Adipocyte (in vitro differentiated cells): ENCODE measurements at regions not wholly inside any gene's neighbourhood (a gene's known extent, or its start where the extent isn't known, plus 50 kb on each side); places are given as distances from the start of the nearest gene placed in this dataset.
A peak's percentile ranks its signal among the peaks of the same experiment; 100 is the strongest.

Source experiments
- DNase-seq: peaks from one replicate; pipeline ENCODE4 v3.0.0-alpha.2; 2015; ENCODE audit warnings: low read depth
- H3K27me3 ChIP-seq: replicated peaks from 2 replicates; pipeline ENCODE4 v1.7.0; 2013; ENCODE audit warnings: mild to moderate bottlenecking, low read length, moderate library complexity; ENCODE audit not compliant: control insufficient read depth, insufficient read depth
- H3K36me3 ChIP-seq: 2 replicates; pipeline ENCODE4 v1.7.0; 2013; ENCODE audit warnings: low read length, mild to moderate bottlenecking, moderate library complexity; ENCODE audit not compliant: control insufficient read depth, insufficient read depth, severe bottlenecking
- H3K4me1 ChIP-seq: 2 replicates; pipeline ENCODE4 v1.7.0; 2013; ENCODE audit warnings: mild to moderate bottlenecking, low read length, moderate library complexity; ENCODE audit not compliant: control insufficient read depth, insufficient read depth
- H3K4me3 ChIP-seq: 2 replicates; pipeline ENCODE4 v1.7.0; 2013; ENCODE audit warnings: mild to moderate bottlenecking, low read length, moderate library complexity
- H3K9ac ChIP-seq: 2 replicates; pipeline ENCODE4 v1.7.0; 2013; ENCODE audit warnings: mild to moderate bottlenecking, low read length, moderate library complexity
- H3K9me3 ChIP-seq: 2 replicates; pipeline ENCODE4 v1.7.0; 2013; ENCODE audit warnings: mild to moderate bottlenecking, low read length, moderate library complexity; ENCODE audit not compliant: control insufficient read depth

DNA sequence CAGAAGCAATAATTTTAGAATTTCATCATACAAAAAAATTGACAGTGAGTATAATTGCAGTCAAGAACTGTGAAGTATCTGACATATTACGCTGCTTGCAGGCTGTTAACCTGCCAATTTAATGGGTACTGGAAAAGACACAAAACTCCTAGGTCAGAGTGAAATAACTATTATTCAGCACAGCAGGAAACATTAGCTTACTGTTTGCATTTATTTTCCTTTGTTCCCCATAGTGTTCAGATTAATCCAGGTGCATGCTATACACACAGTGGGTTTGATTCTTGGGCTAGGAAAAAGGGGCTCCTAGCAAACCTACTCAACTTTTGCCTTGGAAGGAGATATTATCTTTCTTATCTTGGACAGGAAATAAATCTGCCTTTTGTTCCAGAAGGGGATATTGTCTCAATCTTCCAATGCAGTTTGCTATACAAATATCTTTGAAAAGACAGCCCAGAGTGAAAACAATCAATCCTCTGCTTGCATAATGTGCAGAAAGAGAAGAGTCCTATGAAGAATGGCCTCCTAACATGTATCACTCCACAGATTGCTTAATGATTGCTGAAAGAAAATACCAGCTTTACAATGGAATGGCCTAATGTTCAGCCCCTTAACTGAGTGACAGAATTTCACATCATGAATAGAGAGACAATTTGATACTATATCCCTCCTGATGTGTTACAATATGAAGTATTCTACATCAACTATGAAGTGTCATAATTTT, 443.4 kb downstream of the TBC1D4 start:
- Histone ChIP-seq H3K4me1 (no peaks in the 10 kb centered on the region), H3K9me3 (peaks cover 25% of the 10 kb centered on the region), H3K27me3 (no peaks in the 10 kb centered on the region), H3K9ac (no peak overlapping the region), H3K4me3 (no peak overlapping the region), H3K36me3 (no peaks in the 10 kb centered on the region)
- no peak for DNase-seq

DNA sequence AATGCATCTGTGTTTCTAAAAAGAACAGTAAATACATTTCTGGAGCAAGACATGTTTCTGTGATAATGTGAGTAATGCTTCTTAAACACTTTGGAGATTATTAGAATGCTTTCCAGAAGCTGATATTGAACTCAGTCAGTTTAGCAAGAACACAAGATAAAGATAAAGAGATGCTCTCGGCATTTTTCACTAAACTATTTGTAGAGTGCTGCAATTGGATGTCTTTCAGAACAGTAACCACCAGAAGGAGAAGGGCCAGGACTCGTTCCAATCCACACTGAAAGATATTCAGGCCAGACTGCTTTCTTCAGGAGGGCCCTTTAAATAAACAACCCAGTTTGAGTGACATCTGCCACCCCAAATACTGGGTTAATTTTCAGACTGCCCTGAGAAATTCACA, 456.0 kb downstream of the TBC1D4 start:
- H3K9ac ChIP-seq: no peak overlapping the region
- no peaks in the 10 kb centered on the region for H3K9me3 ChIP-seq
- no peaks in the 10 kb centered on the region for H3K27me3 ChIP-seq
- no peak overlapping the region for H3K4me3 ChIP-seq
- no peaks in the 10 kb centered on the region for H3K4me1 ChIP-seq
- no peaks in the 10 kb centered on the region for H3K36me3 ChIP-seq
- DNase-seq: no peak

DNA sequence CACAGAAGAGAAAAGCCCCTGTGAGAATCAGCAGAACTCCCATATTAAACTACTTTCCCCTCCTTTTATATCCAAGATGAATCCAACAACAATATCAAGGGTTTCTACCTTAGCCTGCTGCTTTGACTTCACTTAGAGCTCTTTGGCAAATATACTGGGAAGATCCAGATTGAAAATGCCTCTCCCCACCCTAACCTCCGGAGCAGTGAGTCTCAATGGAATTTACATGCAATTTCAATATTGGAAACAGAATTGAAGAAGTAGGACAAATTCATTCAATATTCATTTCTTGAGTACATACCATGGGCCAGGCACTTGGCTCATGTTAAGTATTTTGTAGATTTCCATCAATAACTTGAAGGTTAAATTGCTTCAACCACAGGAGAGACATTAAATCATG, 457.4 kb downstream of the TBC1D4 start:
- H3K4me3 ChIP-seq: no peak overlapping the region
- H3K9ac ChIP-seq: no peak overlapping the region
- no peak for DNase-seq
- no peaks in the 10 kb centered on the region for H3K36me3 ChIP-seq
- no peaks in the 10 kb centered on the region for H3K27me3 ChIP-seq
- H3K9me3 ChIP-seq: no peaks in the 10 kb centered on the region
- H3K4me1 ChIP-seq: no peaks in the 10 kb centered on the region

DNA sequence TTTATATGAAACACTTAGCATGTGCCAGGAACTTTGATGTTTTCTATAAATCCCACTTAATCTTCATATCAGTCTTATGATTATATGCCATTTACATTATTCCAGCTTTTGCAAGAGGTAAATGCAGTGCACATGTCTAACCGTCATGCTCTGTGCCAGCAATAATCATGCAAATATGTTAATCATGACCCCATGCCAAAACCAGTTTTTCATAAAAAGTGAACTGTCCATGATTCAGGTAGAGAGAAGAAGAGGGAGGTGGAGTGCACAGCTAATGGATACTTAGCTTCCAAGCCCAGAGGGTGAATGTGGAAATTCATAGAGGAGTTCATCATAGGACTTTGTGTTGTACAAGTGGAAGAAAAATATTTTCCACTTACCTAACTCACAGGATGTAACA, 458.4 kb downstream of the TBC1D4 start:
- no peaks in the 10 kb centered on the region for H3K36me3 ChIP-seq
- no peaks in the 10 kb centered on the region for H3K9me3 ChIP-seq
- no peaks in the 10 kb centered on the region for H3K4me1 ChIP-seq
- no peak for DNase-seq
- H3K4me3 ChIP-seq: no peak overlapping the region
- no peaks in the 10 kb centered on the region for H3K27me3 ChIP-seq
- no peak overlapping the region for H3K9ac ChIP-seq

DNA sequence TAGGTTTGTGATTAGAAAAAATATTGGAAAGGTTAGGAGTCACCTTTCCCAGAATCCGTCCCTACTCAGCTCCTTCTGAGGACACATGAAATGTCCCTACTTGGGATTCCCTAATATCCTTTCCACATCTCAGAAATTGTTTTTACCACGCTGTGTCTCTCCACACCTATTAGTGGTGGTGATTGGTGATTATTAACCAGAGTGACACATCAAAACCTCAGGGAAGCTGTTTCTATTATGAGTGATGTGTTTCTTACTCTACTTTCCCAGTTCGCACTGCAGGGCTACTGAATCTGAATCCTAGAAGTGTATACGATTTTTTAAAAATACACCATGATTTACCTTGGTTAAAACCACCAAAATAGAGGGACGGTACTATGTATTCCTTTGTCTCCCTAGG, 460.8 kb downstream of the TBC1D4 start:
- H3K4me1 ChIP-seq: no peaks in the 10 kb centered on the region
- no peaks in the 10 kb centered on the region for H3K9me3 ChIP-seq
- no peak overlapping the region for H3K9ac ChIP-seq
- no peaks in the 10 kb centered on the region for H3K36me3 ChIP-seq
- H3K4me3 ChIP-seq: no peak overlapping the region
- H3K27me3 ChIP-seq: no peaks in the 10 kb centered on the region
- no peak for DNase-seq

DNA sequence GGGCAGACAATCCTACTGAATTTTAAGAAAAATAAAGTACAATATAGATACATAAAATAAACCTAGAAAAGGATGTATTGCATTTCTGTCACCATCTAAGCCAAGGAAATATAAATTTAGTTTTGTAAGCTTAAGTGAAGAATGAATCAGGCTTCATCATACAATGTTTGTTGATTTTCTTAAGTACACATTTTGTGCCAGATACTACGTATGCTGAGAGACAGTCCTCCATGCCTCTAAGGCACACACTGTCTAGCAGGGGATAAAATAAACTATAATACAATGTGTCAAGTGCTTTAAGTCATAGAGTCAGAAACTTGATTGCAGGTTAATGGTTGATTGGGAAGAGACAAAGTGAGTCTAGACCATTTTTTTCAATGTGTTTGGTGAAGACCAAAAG, 465.7 kb downstream of the TBC1D4 start:
- Histone ChIP-seq H3K9me3 (no peaks in the 10 kb centered on the region), H3K36me3 (no peaks in the 10 kb centered on the region), H3K4me3 (no peak overlapping the region), H3K4me1 (no peaks in the 10 kb centered on the region), H3K9ac (no peak overlapping the region), H3K27me3 (no peaks in the 10 kb centered on the region)
- peak; percentile 28 for DNase-seq

DNA sequence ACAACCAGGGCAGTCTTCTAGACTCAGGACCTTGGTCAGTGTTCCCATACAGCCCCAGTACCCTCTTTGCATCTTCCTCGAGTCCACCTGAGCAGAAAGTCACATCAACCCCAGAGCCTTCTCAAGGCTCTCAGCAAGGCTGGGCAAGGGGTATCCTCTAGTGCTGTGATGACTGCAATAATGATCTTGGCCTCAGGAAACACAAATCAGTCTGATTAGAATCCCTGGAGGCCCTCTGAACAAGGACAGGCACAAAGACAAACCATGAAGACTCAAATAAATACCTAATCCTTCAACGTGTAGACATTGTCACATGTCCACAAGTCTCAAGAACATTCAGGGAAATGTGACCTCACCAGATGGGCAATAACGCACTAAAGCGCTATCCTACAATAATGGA, 468.2 kb downstream of the TBC1D4 start:
- no peak overlapping the region for H3K4me3 ChIP-seq
- no peaks in the 10 kb centered on the region for H3K9me3 ChIP-seq
- no peaks in the 10 kb centered on the region for H3K27me3 ChIP-seq
- H3K4me1 ChIP-seq: no peaks in the 10 kb centered on the region
- H3K36me3 ChIP-seq: no peaks in the 10 kb centered on the region
- DNase-seq: no peak
- H3K9ac ChIP-seq: no peak overlapping the region

DNA sequence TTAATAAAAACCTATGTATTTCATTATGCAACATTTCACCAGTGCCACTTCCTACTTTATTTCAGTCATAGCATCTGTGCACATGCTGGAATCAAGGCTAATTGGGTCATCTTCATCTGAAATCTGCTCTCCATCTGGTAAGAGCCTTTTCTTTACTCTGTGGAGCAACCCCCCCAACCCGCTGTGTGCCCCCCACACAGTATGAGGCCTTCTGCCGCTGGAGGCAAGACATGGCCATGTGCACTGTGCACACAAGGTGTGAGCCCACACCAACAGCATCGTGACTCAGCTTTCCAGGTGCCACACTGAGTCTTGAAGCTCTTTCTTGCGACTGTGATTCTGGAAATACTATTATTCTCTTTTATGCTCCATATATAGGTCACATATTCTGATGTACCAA, 471.0 kb downstream of the TBC1D4 start:
- Histone ChIP-seq H3K36me3 (no peaks in the 10 kb centered on the region), H3K27me3 (no peaks in the 10 kb centered on the region), H3K9me3 (no peaks in the 10 kb centered on the region), H3K9ac (no peak overlapping the region), H3K4me3 (no peak overlapping the region), H3K4me1 (no peaks in the 10 kb centered on the region)
- no peak for DNase-seq

DNA sequence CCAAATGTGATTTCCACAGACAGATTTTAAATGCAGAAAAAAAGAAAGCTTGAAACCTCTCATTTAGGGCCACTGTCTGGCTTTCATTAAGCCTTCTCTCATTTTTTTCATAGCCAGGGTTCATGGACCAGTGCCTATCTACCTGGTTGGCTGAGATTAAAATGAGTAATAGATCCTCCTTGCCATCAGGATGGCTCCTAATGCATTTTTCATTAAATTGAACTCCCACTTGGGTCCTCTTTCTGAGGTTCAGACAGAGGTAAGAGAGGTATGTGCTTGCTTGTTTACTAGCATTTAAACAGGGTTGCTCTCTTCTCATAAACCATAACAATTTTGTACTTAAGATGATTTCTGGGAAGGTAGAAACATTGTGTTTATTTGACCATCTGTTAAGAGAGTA, 473.0 kb downstream of the TBC1D4 start:
- H3K4me1 ChIP-seq: no peaks in the 10 kb centered on the region
- no peak for DNase-seq

DNA sequence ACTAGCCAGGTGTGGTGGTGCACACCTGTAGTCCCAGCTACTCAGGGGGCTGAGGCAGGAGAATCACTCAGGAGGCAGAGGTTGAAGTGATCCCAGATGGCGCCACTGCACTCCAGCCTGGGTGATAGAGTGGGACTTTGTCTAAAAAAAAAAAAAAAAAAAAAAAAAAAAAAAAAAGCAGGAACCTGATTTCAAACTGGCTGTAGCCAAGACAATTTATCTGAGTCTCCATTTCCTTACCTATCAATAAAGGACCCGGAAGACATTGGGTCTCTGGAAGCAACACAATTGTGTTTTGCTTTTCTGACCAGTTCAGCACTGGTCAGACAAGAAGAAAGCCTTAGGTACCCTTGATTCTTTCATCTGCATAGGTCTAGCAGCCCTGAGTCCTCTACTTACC, 491.0 kb downstream of the TBC1D4 start:
- Histone ChIP-seq H3K4me3 (no peak overlapping the region), H3K9ac (no peak overlapping the region), H3K9me3 (no peaks in the 10 kb centered on the region), H3K27me3 (no peaks in the 10 kb centered on the region), H3K36me3 (no peaks in the 10 kb centered on the region), H3K4me1 (no peaks in the 10 kb centered on the region)
- DNase-seq: no peak

More for the DNA sequence above, 473.0 kb downstream of the TBC1D4 start:
- no peaks in the 10 kb centered on the region for H3K27me3 ChIP-seq
- H3K9me3 ChIP-seq: no peaks in the 10 kb centered on the region
- no peaks in the 10 kb centered on the region for H3K36me3 ChIP-seq
- H3K9ac ChIP-seq: no peak overlapping the region
- H3K4me3 ChIP-seq: no peak overlapping the region

DNA sequence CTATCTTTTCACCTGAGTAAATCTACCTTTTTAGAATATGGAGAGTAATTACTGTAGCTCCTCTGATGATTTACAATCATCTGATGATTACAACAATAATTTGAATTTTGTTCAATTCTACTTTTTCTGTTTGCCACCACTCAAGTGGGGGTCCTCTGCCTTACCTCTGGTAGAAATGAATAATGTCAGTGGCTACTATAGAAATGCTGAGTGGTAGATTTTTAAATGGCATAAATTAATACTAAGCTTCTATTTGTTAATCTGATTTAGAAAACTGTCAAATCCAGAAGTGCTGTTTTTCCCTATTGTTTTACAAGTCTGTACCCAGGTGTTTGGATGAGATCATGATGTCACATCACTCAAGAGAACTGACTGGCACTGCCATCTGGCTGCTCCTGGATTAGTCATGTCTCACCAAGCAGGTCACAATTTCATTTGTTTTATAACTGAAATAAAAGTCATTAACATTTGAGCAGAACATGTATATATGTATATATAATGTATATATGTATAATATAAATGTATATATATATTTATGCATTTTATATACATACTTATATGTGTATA, 494.8 kb downstream of the TBC1D4 start:
- DNase-seq: no peak
- H3K9me3 ChIP-seq: no peaks in the 10 kb centered on the region
- no peak overlapping the region for H3K4me3 ChIP-seq
- no peak overlapping the region for H3K9ac ChIP-seq
- H3K36me3 ChIP-seq: no peaks in the 10 kb centered on the region
- no peaks in the 10 kb centered on the region for H3K4me1 ChIP-seq
- H3K27me3 ChIP-seq: no peaks in the 10 kb centered on the region

DNA sequence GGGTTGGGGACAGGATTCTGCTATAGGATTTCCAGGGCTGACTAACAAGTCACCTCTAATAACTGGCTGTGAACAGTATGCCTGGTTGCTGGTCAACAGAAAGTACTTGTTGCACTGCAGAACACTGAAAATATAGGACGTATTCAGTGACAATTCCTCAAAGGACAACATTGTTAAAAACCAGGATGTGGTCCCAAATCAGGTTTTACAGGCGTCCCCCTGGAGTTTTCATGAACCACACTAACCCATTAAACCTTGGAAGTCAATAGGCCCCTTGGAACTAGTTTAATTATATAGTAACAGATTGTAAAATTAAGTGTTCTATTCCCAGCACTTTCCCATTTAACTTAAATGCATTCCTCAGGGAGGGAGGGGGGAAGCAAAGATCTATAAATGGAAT, 495.4 kb downstream of the TBC1D4 start:
- Histone ChIP-seq H3K27me3 (no peaks in the 10 kb centered on the region), H3K4me1 (no peaks in the 10 kb centered on the region), H3K9me3 (no peaks in the 10 kb centered on the region), H3K36me3 (no peaks in the 10 kb centered on the region), H3K4me3 (no peak overlapping the region), H3K9ac (no peak overlapping the region)
- no peak for DNase-seq
